MM.1S (cell line): ENCODE measurements at regions not wholly inside any gene's neighbourhood (a gene's known extent, or its start where the extent isn't known, plus 50 kb on each side); places are given as distances from the start of the nearest gene placed in this dataset.
"Not testable (repeated sequence)": the region's sequence is repeated elsewhere in the genome, so short reads cannot be mapped to it uniquely, and the experiment has no call there.

Experiments used
- DNase-seq: peaks from one replicate; pipeline ENCODE4 v3.0.0-alpha.2; 2015
- H2AFZ ChIP-seq: fragments of 300-600 bp; sonication (generic); 2 replicates; pipeline ENCODE4 v1.6.0; 2016; ENCODE audit warnings: antibody characterized with exemption, low read length
- H3F3A ChIP-seq: fragments of 300-600 bp; sonication (generic); 2 replicates; pipeline ENCODE4 v1.6.1; 2016; ENCODE audit warnings: mild to moderate bottlenecking, antibody characterized with exemption, low read length, moderate library complexity, mixed read lengths; ENCODE audit not compliant: insufficient read depth
- H3K27ac ChIP-seq: fragments of 300-600 bp; sonication (generic); 2 replicates; pipeline ENCODE4 v1.5.1; 2016; ENCODE audit warnings: mild to moderate bottlenecking, low read length
- H3K27me3 ChIP-seq: fragments of 300-600 bp; sonication (generic); replicated peaks from 2 replicates; pipeline ENCODE4 v1.6.0; 2016; ENCODE audit warnings: low read length; ENCODE audit not compliant: insufficient read depth
- H3K36me3 ChIP-seq: fragments of 300-600 bp; sonication (generic); replicated peaks from 2 replicates; pipeline ENCODE4 v1.6.1; 2016; ENCODE audit warnings: mild to moderate bottlenecking, low read length, mixed read lengths; ENCODE audit not compliant: insufficient read depth
- H3K4me1 ChIP-seq: fragments of 300-600 bp; sonication (generic); 2 replicates; pipeline ENCODE4 v1.6.1; 2016; ENCODE audit warnings: low read length, mixed read lengths
- H3K4me2 ChIP-seq: fragments of 300-600 bp; sonication (generic); 2 replicates; pipeline ENCODE4 v1.6.0; 2016; ENCODE audit warnings: low read depth, low read length
- H3K4me3 ChIP-seq: fragments of 300-600 bp; sonication (generic); 2 replicates; pipeline ENCODE4 v1.5.1; 2016; ENCODE audit warnings: low read length, mixed read lengths
- H3K79me2 ChIP-seq: fragments of 300-600 bp; sonication (generic); 2 replicates; pipeline ENCODE4 v1.6.1; 2016; ENCODE audit warnings: mixed run types, low read length, mixed read lengths
- H3K9ac ChIP-seq: fragments of 300-600 bp; sonication (generic); 2 replicates; pipeline ENCODE4 v1.6.1; 2016; ENCODE audit warnings: low read length, mixed read lengths
- H3K9me2 ChIP-seq: fragments of 300-600 bp; sonication (generic); replicated peaks from 2 replicates; pipeline ENCODE4 v1.6.1; 2016; ENCODE audit warnings: mild to moderate bottlenecking, low read length, mixed read lengths; ENCODE audit not compliant: insufficient read depth
- H3K9me3 ChIP-seq: fragments of 300-600 bp; sonication (generic); replicated peaks from 2 replicates; pipeline ENCODE4 v1.6.1; 2016; ENCODE audit warnings: mild to moderate bottlenecking, low read length, mixed read lengths; ENCODE audit not compliant: insufficient read depth
- H4K20me1 ChIP-seq: fragments of 300-600 bp; sonication (generic); 2 replicates; pipeline ENCODE4 v1.6.1; 2016; ENCODE audit warnings: mild to moderate bottlenecking, low read length, moderate library complexity, mixed read lengths; ENCODE audit not compliant: insufficient read depth
- CTCF ChIP-seq: fragments of 300-600 bp; sonication (generic); IDR thresholded peaks from 2 replicates; pipeline ENCODE4 v1.5.1; 2016; ENCODE audit warnings: antibody characterized with exemption, low read length, mixed read lengths
- EZH2 ChIP-seq: fragments of 300-600 bp; sonication (generic); optimal IDR thresholded peaks from 2 replicates; pipeline ENCODE3; 2017; ENCODE audit warnings: low read depth, mild to moderate bottlenecking, antibody characterized with exemption, low read length, mixed read lengths
- EZH2phosphoT487 ChIP-seq: fragments of 300-600 bp; sonication (generic); IDR thresholded peaks from 2 replicates; pipeline ENCODE4 v1.6.1; 2018; ENCODE audit warnings: antibody characterized with exemption, low read length

GRCh38 chr3:176262071-176262470 lies 935.2 kb downstream of the TBL1XR1 start:
- Histone ChIP-seq H3K4me2 (no peak overlapping the region), H3K36me3 (no peaks in the 10 kb centered on the region), H2AFZ (no peak overlapping the region), H3K9ac (no peak overlapping the region), H3K4me1 (no peaks in the 10 kb centered on the region), H4K20me1 (no peaks in the 10 kb centered on the region), H3K4me3 (no peak overlapping the region), H3K27me3 (no peaks in the 10 kb centered on the region), H3K27ac (no peak overlapping the region), H3K9me2 (no peaks in the 10 kb centered on the region), H3F3A (no peaks in the 10 kb centered on the region), H3K79me2 (no peaks in the 10 kb centered on the region), H3K9me3 (no peaks in the 10 kb centered on the region)
- no peak for DNase-seq
- no peak for TF ChIP-seq EZH2
- TF ChIP-seq EZH2phosphoT487 = no peak
- TF ChIP-seq CTCF = no peak

- H3K79me2 ChIP-seq = no peaks in the 10 kb centered on the region
- no peak overlapping the region for H3K4me3 ChIP-seq
- H3K4me2 ChIP-seq = no peak overlapping the region
- H3K9me3 ChIP-seq = no peaks in the 10 kb centered on the region
- DNase-seq = no peak
- H3K4me1 ChIP-seq = no peaks in the 10 kb centered on the region
- H3F3A ChIP-seq = no peaks in the 10 kb centered on the region
- no peaks in the 10 kb centered on the region for H3K9me2 ChIP-seq
- H3K9ac ChIP-seq = no peak overlapping the region
- no peak overlapping the region for H2AFZ ChIP-seq
- H3K27ac ChIP-seq = no peak overlapping the region
- no peaks in the 10 kb centered on the region for H3K36me3 ChIP-seq
- no peaks in the 10 kb centered on the region for H4K20me1 ChIP-seq
- no peak for TF ChIP-seq CTCF
- TF ChIP-seq EZH2 = no peak
- no peak for TF ChIP-seq EZH2phosphoT487
- no peaks in the 10 kb centered on the region for H3K27me3 ChIP-seq
Observed at GRCh38 chr3:176247191-176247590, 950.1 kb downstream of the TBL1XR1 start.

DNA sequence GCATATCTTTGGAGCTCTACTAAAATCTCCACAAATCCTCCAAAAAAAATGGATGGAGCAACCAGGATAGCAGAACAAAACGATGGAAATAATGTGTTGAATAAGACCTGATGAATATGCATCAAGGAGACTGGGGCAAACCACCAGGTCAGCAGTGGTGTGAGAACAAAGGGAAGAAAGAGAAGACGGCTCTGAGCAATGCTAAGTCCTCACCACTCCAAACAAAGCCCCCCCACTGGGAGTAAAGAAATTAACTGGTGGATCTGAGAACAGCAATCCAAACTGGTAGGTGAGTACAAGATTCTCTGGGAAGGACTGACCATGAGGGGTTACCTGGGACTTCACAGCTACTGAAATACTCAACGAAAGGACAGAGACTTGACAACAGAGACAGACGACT lies 977.3 kb downstream of the TBL1XR1 start:
- Histone ChIP-seq H2AFZ (no peak overlapping the region), H3K4me1 (no peaks in the 10 kb centered on the region), H3K4me2 (no peak overlapping the region), H3K9me2 (no peaks in the 10 kb centered on the region), H3K27ac (no peak overlapping the region), H3K36me3 (no peaks in the 10 kb centered on the region), H4K20me1 (no peaks in the 10 kb centered on the region), H3K9ac (no peak overlapping the region), H3K4me3 (no peak overlapping the region), H3K27me3 (no peaks in the 10 kb centered on the region), H3F3A (no peaks in the 10 kb centered on the region), H3K79me2 (no peaks in the 10 kb centered on the region), H3K9me3 (no peaks in the 10 kb centered on the region)
- no peak for TF ChIP-seq EZH2
- TF ChIP-seq EZH2phosphoT487 = no peak
- no peak for TF ChIP-seq CTCF
- DNase-seq = no peak

DNA sequence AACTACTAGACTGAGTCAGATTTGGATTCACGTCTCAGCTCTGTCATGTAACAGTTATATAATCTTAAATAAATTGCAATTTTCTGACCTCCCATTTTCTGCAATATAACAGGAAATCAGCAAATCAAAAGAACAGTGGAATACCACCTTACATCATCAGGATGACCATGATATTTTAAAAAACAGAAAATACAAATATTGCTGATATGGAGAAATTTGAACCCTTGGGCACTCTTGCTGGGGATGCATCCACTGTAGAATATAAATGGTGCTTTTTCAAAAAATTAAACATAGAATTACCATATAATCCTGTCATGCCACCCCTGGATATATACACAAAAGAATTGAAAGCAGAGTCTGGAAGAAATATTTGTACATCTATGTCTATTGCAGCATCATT lies 982.5 kb downstream of the TBL1XR1 start:
- no peak overlapping the region for H3K4me2 ChIP-seq
- H3K4me1 ChIP-seq = no peaks in the 10 kb centered on the region
- no peak overlapping the region for H3K9ac ChIP-seq
- TF ChIP-seq EZH2phosphoT487 (no peak), CTCF (no peak), EZH2 (no peak)
- no peaks in the 10 kb centered on the region for H3K79me2 ChIP-seq
- no peak overlapping the region for H3K4me3 ChIP-seq
- DNase-seq = no peak
- no peaks in the 10 kb centered on the region for H3K9me2 ChIP-seq
- no peaks in the 10 kb centered on the region for H3F3A ChIP-seq
- no peaks in the 10 kb centered on the region for H3K36me3 ChIP-seq
- H4K20me1 ChIP-seq = no peaks in the 10 kb centered on the region
- H3K27me3 ChIP-seq = no peaks in the 10 kb centered on the region
- H3K27ac ChIP-seq = no peak overlapping the region
- no peak overlapping the region for H2AFZ ChIP-seq
- no peaks in the 10 kb centered on the region for H3K9me3 ChIP-seq

DNA sequence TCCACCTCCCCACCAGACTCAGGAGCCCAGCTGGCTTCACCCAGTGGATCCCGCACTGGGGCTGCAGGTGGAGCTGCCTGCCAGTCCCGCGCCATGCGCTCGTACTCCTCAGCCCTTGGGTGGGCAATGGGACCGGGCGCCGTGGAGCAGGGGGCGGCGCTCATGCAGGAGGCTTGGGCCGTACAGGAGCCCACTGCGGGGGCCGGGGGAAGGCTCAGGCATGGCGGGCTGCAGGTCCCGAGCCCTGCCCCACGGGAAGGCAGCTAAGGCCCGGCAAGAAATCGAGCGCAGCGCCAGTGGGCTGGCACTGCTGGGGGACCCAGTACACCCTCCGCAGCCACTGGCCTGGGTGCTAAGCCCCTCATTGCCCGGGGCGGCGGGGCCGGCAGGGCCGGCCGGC lies 984.0 kb downstream of the TBL1XR1 start:
- H3K4me1 ChIP-seq, H3K9me2 ChIP-seq, H3K27me3 ChIP-seq, H3K4me2 ChIP-seq, H3K79me2 ChIP-seq, DNase-seq, H3F3A ChIP-seq, H3K27ac ChIP-seq, H4K20me1 ChIP-seq, H3K36me3 ChIP-seq, H3K9ac ChIP-seq, H3K4me3 ChIP-seq, H2AFZ ChIP-seq, H3K9me3 ChIP-seq: not testable (repeated sequence)
